ENCODE measurements at regions not wholly inside any gene's neighbourhood (a gene's known extent, or its start where the extent isn't known, plus 50 kb on each side); places are given as distances from the start of the nearest gene placed in this dataset.

DNA sequence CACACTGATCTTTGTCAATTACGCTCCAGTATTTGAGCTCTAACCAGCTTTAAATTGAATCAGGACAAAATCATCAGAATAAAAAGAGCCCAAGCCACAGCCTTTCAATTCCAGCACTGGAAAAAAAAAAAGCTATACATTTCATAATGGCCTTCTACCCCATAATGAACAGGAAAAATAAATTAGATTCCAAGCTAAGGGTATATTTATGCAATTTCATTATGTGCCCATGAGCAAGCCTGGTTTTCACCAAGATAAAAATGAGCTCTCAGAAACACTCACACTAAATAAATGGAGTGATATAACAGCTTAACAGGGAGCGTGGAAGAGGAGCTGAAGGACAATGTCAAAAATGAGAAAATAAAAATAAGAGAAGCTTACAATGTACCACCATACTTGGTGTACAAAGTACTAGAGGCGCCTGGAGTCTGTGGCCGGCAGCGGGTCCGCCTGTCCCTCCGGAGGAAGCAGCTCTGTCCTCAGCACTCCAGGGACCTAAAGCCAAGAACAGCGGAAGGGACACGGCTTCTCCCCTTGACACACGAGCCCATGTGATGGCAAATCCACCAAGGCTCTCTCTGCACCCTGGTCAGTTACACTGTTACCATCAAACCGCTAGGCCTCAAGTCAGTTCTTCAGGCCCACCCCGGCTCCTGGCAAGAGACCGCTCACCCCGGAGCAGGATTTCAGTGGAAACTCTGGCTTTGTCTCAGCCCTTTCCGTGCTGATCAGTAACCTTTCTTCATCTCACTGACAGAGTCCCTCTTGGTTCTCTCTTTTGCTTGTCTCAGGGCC lies 69.6 kb downstream of the RBFOX3 start:
- intact Hi-C loops (cut with DNase I), result no loop called here
- Histone ChIP-seq H3K27ac (no peak overlapping the region), H3K9me3 (no peaks in the 10 kb centered on the region), H3K4me1 (no peaks in the 10 kb centered on the region), H3K4me3 (no peak overlapping the region), H3K36me3 (no peaks in the 10 kb centered on the region), H3K27me3 (no peaks in the 10 kb centered on the region)
- TF ChIP-seq, protein P1, sequence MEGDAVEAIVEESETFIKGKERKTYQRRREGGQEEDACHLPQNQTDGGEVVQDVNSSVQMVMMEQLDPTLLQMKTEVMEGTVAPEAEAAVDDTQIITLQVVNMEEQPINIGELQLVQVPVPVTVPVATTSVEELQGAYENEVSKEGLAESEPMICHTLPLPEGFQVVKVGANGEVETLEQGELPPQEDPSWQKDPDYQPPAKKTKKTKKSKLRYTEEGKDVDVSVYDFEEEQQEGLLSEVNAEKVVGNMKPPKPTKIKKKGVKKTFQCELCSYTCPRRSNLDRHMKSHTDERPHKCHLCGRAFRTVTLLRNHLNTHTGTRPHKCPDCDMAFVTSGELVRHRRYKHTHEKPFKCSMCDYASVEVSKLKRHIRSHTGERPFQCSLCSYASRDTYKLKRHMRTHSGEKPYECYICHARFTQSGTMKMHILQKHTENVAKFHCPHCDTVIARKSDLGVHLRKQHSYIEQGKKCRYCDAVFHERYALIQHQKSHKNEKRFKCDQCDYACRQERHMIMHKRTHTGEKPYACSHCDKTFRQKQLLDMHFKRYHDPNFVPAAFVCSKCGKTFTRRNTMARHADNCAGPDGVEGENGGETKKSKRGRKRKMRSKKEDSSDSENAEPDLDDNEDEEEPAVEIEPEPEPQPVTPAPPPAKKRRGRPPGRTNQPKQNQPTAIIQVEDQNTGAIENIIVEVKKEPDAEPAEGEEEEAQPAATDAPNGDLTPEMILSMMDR (IDR thresholded peaks at IDR 0.05), result no peak
- no peak for TF ChIP-seq POLR2A (IDR thresholded peaks at IDR 0.05)
- ATAC-seq (no peak), DNase-seq (peak in 1 of 3 donors; percentile 17)
- 62% methylated on average over 5 of the region's 15 CpGs for WGBS (ENCODE audit: insufficient coverage, low coverage, low lambda C conversion rate, missing lambda C conversion rate)

- Histone ChIP-seq H3K4me3 (no peak overlapping the region), H3K36me3 (no peaks in the 10 kb centered on the region), H3K27ac (no peak overlapping the region), H3K4me1 (no peaks in the 10 kb centered on the region), H3K27me3 (no peaks in the 10 kb centered on the region), H3K9me3 (no peaks in the 10 kb centered on the region)
- ATAC-seq, result no peak
- intact Hi-C loops (cut with DNase I), result no loop called here
- TF ChIP-seq, protein P1 (IDR thresholded peaks at IDR 0.05), result no peak
- no peak for TF ChIP-seq POLR2A (IDR thresholded peaks at IDR 0.05)
- WGBS (ENCODE audit: insufficient coverage, low coverage, low lambda C conversion rate, missing lambda C conversion rate), result 61% methylated on average over 6 of the region's 25 CpGs
- peak in 1 of 3 donors; percentile 40 for DNase-seq
These were observed 70.7 kb downstream of the RBFOX3 start for GRCh38 chr17:79539944-79540705.

DNA sequence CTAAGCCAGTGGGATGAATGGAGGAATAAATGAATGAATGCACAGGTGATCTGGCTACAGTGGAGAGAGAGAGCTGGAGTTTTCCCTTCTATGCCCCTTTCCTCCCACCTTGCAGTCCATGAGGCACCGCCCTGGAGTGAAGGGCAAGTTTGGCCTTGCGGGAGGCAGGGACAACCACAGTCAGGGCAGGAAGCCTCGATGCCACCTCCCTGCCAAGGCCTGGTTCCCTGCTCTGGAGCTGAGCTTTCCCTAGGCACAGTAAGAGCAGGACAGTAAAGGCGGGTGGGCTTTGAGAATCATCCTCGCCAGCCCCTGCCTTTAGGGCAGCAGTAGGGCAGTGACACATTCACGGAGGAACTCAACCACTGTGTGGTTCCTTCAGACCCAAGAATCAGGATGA lies 72.6 kb downstream of the RBFOX3 start:
- no peak overlapping the region for H3K27ac ChIP-seq
- H3K4me1 ChIP-seq, result no peaks in the 10 kb centered on the region
- no peak overlapping the region for H3K4me3 ChIP-seq
- TF ChIP-seq POLR2A (IDR thresholded peaks at IDR 0.05), result no peak
- TF ChIP-seq, protein P1 (IDR thresholded peaks at IDR 0.05), result no peak
- 60% methylated on average over 1 of the region's 6 CpGs for WGBS (ENCODE audit: insufficient coverage, low coverage, low lambda C conversion rate, missing lambda C conversion rate)
- no peak for ATAC-seq
- peak in 1 of 3 donors; percentile 32 for DNase-seq
- H3K27me3 ChIP-seq, result no peaks in the 10 kb centered on the region
- intact Hi-C loops (cut with DNase I), result no loop called here
- H3K9me3 ChIP-seq, result no peaks in the 10 kb centered on the region
- H3K36me3 ChIP-seq, result no peaks in the 10 kb centered on the region

DNA sequence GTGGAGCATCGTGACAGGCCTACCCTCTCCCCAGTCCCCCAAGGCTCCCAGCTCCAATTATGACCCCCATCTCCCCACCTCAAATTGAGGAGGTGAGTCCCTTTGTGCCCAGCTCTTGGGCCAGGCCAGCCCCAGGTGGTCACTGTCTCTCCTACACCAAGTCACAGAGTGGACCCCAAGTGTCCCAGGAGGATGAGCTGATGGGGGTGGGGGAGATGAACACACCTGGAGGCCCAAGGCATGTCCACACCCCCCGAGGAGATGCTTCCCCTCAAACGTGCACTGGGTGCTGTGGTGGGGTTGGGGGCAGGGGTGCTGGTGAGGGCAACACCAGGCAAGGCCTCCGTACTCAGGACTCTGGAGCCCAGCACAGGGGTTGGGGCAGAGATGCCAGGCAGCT lies 73.2 kb downstream of the RBFOX3 start:
- Histone ChIP-seq H3K27me3 (no peaks in the 10 kb centered on the region), H3K27ac (no peak overlapping the region), H3K4me1 (no peaks in the 10 kb centered on the region), H3K9me3 (no peaks in the 10 kb centered on the region), H3K4me3 (no peak overlapping the region), H3K36me3 (no peaks in the 10 kb centered on the region)
- no peak for ATAC-seq
- peak in 1 of 3 donors; percentile 44 for DNase-seq
- intact Hi-C loops (cut with DNase I), result no loop called here
- TF ChIP-seq, protein P1 (IDR thresholded peaks at IDR 0.05), result no peak
- TF ChIP-seq POLR2A (IDR thresholded peaks at IDR 0.05), result no peak
- 15% methylated on average over 2 of the region's 4 CpGs for WGBS (ENCODE audit: insufficient coverage, low coverage, low lambda C conversion rate, missing lambda C conversion rate)
